Glutamatergic neuron (in vitro differentiated cells): ENCODE measurements at regions not wholly inside any gene's neighbourhood (a gene's known extent, or its start where the extent isn't known, plus 50 kb on each side); places are given as distances from the start of the nearest gene placed in this dataset.

Experiments
- DNase-seq: peaks from one replicate; pipeline ENCODE4 v3.0.0; 2022
- H3K27ac Mint-ChIP-seq: one replicate; pipeline ENCODE4 v1.8.0; 2020; ENCODE audit warnings: mild to moderate bottlenecking, mixed read lengths, inconsistent platforms; ENCODE audit not compliant: unreplicated experiment
- H3K27me3 Mint-ChIP-seq: one replicate; pipeline ENCODE4 v1.8.0; 2020; ENCODE audit warnings: mild to moderate bottlenecking, moderate library complexity, mixed read lengths, inconsistent platforms; ENCODE audit not compliant: unreplicated experiment
- H3K36me3 Mint-ChIP-seq: one replicate; pipeline ENCODE4 v1.8.0; 2020; ENCODE audit warnings: mild to moderate bottlenecking, mixed read lengths, inconsistent platforms; ENCODE audit not compliant: unreplicated experiment
- H3K4me1 Mint-ChIP-seq: one replicate; pipeline ENCODE4 v1.8.0; 2020; ENCODE audit warnings: mild to moderate bottlenecking, low read depth, mixed read lengths, inconsistent platforms; ENCODE audit not compliant: unreplicated experiment
- H3K4me3 Mint-ChIP-seq: one replicate; pipeline ENCODE4 v1.8.0; 2020; ENCODE audit warnings: mild to moderate bottlenecking, mixed read lengths, inconsistent platforms; ENCODE audit not compliant: unreplicated experiment
- H3K9me3 Mint-ChIP-seq: one replicate; pipeline ENCODE4 v1.8.0; 2020; ENCODE audit warnings: mild to moderate bottlenecking, moderate library complexity, mixed read lengths, inconsistent platforms; ENCODE audit not compliant: unreplicated experiment
- CTCF ChIP-seq: fragments of 200-600 bp; sonication (generic); IDR thresholded peaks from one replicate; pipeline ENCODE4 v1.5.0; 2021; ENCODE audit not compliant: partially characterized antibody, unreplicated experiment

- H3K4me3 Mint-ChIP-seq: no peak overlapping the region
- no peaks in the 10 kb centered on the region for H3K36me3 Mint-ChIP-seq
- DNase-seq: no peak
- H3K4me1 Mint-ChIP-seq: no peaks in the 10 kb centered on the region
- H3K27me3 Mint-ChIP-seq: no peaks in the 10 kb centered on the region
- no peak for TF ChIP-seq CTCF
- H3K9me3 Mint-ChIP-seq: peaks cover 2% of the 10 kb centered on the region
- no peak overlapping the region for H3K27ac Mint-ChIP-seq
Measured at GRCh38 chr15:57767481-57767880, 61.0 kb downstream of the POLR2M start.

DNA sequence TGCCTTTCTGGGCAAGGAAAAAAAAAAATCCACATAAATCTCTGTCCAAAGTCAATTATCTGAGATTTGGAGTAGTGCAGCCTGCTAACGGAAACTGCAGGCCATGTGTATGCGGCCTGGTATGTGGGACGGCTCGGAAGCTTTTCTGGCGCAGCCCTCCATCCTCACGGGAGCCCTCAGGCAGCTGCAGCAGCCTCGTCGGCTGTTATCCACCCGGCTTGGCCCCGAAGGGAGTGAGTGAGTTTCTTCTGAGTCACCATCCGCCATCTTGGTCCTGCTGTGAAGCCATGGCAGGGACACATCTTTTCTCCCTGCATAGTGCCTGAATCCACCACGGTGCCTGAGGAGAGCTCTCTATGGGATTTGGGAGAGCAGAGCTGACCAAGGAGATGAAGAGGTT, 62.8 kb downstream of the POLR2M start:
- DNase-seq: peak; percentile 56
- no peak for TF ChIP-seq CTCF
- H3K27ac Mint-ChIP-seq: no peak overlapping the region
- H3K36me3 Mint-ChIP-seq: no peaks in the 10 kb centered on the region
- no peaks in the 10 kb centered on the region for H3K4me1 Mint-ChIP-seq
- no peak overlapping the region for H3K4me3 Mint-ChIP-seq
- peaks cover 2% of the 10 kb centered on the region for H3K9me3 Mint-ChIP-seq
- no peaks in the 10 kb centered on the region for H3K27me3 Mint-ChIP-seq

- Mint-ChIP-seq H3K4me1 (no peaks in the 10 kb centered on the region), H3K36me3 (no peaks in the 10 kb centered on the region), H3K4me3 (no peak overlapping the region), H3K27ac (no peak overlapping the region), H3K27me3 (no peaks in the 10 kb centered on the region), H3K9me3 (peaks cover 2% of the 10 kb centered on the region)
- no peak for DNase-seq
- no peak for TF ChIP-seq CTCF
Measured at GRCh38 chr15:57770495-57770894, 64.0 kb downstream of the POLR2M start.

DNA sequence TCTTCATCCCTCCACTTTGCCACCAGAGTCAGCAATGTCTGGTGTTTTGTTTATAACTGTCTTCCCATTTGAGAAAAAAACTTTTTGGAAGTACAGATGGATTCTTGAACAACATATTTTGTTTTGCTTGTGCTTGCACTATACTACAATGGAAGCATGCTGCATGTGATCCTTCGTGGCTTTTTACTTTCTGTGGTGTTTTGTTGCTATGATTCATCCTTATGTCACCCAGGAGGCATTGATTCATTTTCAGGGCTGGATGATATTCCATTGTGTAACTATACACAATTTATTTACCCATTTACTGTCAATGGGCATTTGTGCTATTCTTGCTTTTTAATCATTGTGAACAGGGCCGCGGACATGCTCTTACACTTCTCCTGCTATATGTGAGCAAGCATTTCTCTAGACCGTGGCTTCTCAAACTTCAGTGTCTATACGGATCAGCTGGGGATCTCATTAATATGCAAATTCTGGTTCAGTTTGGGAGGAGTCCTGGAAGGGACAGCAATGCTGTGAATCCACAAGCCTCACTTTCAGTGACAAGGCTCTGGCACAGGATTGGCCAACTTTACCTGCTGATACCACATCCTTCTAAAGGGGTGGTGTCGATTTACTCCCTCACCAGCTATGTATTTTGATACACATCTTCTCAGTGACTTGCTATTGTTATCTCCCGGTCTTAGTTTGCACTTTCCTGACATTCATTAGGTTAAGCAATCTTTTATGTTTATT, 65.9 kb downstream of the POLR2M start:
- H3K36me3 Mint-ChIP-seq: no peaks in the 10 kb centered on the region
- no peak for DNase-seq
- no peak overlapping the region for H3K27ac Mint-ChIP-seq
- no peaks in the 10 kb centered on the region for H3K27me3 Mint-ChIP-seq
- no peak for TF ChIP-seq CTCF
- no peaks in the 10 kb centered on the region for H3K4me1 Mint-ChIP-seq
- H3K9me3 Mint-ChIP-seq: peaks cover 3% of the 10 kb centered on the region
- no peak overlapping the region for H3K4me3 Mint-ChIP-seq

DNA sequence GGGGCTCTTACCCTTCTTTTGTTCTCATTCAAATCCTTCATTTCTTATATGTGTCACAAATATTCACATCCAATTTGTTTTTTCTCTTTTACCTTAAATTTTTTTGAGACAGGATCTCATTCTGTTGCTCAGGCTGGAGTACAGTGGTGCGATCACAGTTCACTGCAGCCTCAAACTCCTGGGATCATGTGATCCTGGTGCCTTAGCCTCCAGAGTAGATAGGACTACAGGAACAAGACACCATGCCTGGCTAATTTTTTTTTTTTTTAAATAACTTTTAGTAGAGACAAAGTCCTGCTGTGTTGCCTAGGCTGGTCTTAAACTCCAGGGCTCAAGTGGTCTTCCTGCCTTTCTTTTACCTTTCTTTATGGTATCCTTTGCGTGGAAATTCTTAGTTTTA, 66.5 kb downstream of the POLR2M start:
- no peak for TF ChIP-seq CTCF
- Mint-ChIP-seq H3K27ac (no peak overlapping the region), H3K4me3 (no peak overlapping the region), H3K27me3 (no peaks in the 10 kb centered on the region), H3K4me1 (no peaks in the 10 kb centered on the region), H3K9me3 (peaks cover 3% of the 10 kb centered on the region), H3K36me3 (no peaks in the 10 kb centered on the region)
- DNase-seq: no peak
